WI38 (cell line): ENCODE measurements at regions not wholly inside any gene's neighbourhood (a gene's known extent, or its start where the extent isn't known, plus 50 kb on each side); places are given as distances from the start of the nearest gene placed in this dataset.

Source experiments
- H3K4me3 ChIP-seq: 2 replicates; pipeline ENCODE4 v1.5.1; 2011; ENCODE audit warnings: low read depth, mild to moderate bottlenecking, control low read depth, low read length
- TF ChIP-seq, protein P1 (sequence below): IDR thresholded peaks from 2 replicates; pipeline ENCODE4 v1.5.1; 2012; ENCODE audit warnings: low read depth, mild to moderate bottlenecking, control low read depth, low read length

DNA sequence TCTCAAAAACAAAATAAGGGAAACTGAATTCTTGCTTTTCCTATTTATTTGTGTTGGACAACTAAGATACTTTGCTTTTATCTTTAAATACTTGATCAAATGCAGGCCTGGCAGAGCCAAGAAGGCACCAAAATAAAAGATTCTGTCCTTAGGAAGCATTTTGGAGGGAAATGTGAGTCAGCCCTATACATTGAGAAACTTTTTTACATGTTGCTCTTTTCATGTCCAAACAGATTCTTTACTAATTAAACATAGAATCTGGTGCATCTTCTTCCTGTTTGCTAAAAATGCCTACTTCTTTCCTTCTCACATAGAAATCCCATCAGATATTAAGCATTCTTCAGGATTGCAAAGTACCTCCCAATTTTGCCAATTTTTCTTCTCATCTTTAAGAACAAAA is 1160.4 kb downstream of the EFNA5 start:
- TF ChIP-seq, protein P1, sequence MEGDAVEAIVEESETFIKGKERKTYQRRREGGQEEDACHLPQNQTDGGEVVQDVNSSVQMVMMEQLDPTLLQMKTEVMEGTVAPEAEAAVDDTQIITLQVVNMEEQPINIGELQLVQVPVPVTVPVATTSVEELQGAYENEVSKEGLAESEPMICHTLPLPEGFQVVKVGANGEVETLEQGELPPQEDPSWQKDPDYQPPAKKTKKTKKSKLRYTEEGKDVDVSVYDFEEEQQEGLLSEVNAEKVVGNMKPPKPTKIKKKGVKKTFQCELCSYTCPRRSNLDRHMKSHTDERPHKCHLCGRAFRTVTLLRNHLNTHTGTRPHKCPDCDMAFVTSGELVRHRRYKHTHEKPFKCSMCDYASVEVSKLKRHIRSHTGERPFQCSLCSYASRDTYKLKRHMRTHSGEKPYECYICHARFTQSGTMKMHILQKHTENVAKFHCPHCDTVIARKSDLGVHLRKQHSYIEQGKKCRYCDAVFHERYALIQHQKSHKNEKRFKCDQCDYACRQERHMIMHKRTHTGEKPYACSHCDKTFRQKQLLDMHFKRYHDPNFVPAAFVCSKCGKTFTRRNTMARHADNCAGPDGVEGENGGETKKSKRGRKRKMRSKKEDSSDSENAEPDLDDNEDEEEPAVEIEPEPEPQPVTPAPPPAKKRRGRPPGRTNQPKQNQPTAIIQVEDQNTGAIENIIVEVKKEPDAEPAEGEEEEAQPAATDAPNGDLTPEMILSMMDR: no peak

DNA sequence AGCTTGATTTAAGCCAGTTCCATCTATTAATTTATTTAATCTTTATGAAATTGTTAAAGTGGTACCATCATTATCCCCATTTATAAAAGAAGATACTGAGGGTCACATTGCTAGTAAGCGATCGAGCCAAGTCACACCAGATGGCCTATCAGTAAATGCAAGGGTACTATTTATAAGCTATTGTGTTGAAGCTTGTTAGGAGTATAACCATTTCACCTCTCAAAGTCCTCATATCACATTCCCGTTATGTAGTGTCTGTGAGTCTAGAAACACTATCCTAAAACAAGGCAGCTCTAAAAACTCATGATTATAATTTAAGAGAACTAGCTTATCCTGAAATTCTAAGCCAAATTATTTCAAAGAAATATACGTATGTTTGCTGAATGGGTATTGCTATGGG is 1161.8 kb downstream of the EFNA5 start:
- TF ChIP-seq, protein P1: no peak
- H3K4me3 ChIP-seq: no peak overlapping the region

More for the DNA sequence above, 1160.4 kb downstream of the EFNA5 start:
- no peak overlapping the region for H3K4me3 ChIP-seq

DNA sequence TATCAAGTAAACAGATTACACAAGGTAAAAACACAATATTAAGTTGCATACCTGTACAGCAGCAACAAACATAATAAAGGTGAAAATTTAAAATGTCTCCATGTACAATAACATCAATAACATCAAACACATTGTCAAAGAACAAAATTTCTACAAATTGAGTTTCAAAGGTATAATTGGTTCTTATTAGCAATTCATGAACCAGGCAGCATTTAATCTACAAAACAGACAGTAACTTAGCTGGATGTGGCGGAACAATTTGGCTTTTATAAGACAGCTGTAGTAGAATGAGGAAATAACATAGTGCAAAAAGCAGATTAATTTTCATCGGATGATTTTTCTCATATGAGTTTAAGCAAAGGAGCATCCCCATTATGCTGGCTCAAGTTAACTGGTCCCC is 1176.8 kb downstream of the EFNA5 start:
- TF ChIP-seq, protein P1: no peak
- H3K4me3 ChIP-seq: no peak overlapping the region

DNA sequence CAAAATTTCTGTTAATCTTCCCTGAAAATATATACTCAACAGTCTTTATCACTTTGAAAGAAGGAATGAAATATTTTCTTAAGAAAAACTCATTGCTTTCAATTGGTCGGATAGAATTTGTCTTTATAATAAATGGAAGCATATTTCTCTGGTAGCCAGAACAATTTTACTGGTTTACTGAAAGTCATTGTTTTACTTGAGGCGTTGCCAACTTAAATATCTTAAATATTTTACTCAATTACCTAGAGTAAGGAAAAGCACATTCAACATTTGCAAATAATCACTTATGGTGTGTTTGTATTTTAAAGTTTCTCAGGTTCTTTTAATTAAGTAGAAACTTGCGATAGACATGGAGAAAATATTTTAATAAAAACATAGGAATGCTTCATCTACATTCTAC is 1181.7 kb downstream of the EFNA5 start:
- no peak overlapping the region for H3K4me3 ChIP-seq
- TF ChIP-seq, protein P1: no peak

DNA sequence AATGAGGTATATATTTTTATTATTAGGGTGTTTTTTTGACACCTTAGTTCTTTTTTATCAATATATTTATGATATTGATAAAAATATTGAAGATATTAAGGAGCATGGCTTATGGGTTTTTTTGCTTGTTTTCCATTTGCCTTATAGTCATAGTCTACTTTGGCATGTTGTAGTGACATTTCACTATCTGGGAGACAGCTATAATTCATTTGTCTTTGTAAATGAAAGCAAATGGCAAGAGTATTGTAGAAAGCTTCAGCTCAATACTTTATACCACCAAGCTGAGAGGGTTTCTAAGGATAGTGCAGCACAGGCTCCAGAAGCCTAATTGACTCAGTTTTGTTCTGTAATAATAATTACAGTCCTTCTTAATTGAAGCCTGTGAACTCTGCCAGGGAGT is 1182.3 kb downstream of the EFNA5 start:
- TF ChIP-seq, protein P1: no peak
- H3K4me3 ChIP-seq: no peak overlapping the region

DNA sequence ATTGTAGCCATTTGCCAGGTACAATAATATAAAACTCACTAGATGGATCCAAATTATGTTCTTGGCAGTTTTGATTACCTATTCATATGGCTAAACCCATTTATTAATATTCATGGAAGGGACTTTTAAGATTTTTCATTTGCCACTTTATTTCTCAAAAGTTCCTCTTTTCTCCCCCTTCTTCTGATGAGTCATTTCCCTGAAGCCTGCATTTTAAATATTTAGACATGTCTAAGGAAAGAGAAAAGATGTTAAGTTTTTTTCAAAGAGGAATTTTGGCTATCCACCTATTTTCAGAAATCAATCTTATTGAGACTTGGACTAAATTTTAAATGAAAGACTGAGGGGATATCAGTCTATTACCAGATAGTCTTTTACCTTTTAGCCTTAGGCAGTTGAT is 1189.4 kb downstream of the EFNA5 start:
- TF ChIP-seq, protein P1: no peak
- no peak overlapping the region for H3K4me3 ChIP-seq

DNA sequence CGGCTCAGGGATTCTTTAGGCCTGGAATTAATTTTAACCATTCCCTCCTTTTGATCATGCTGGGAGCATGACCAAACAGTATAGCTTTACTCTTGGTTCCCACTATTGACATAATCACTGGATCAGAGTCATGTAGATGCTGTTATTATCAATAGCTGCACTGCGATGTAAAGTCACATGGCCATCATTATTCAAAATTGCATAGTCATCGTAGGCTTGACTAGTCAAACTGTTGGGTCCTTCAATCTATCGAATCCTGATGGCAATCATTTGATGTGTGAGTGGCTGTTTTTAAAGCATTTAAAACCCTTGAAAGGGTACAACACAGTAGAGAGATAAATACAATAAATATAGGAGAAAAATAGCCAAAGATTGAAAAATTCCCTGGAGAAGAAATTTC is 1194.1 kb downstream of the EFNA5 start:
- TF ChIP-seq, protein P1: no peak
- no peak overlapping the region for H3K4me3 ChIP-seq
